Upper lobe of right lung (tissue), 1 donor: ENCODE measurements at regions not wholly inside any gene's neighbourhood (a gene's known extent, or its start where the extent isn't known, plus 50 kb on each side); places are given as distances from the start of the nearest gene placed in this dataset.

Experiments
- ATAC-seq: fragments of 200-7000 bp; cut with Tn5 transposase; one replicate; pipeline ENCODE4 v1.9.1; 2020; ENCODE audit warnings: mild to moderate bottlenecking, moderate library complexity
- DNase-seq: peaks from one replicate; pipeline ENCODE4 v3.0.0-alpha.2; 2020
- H3K27ac ChIP-seq: fragments of 200-600 bp; one replicate; pipeline ENCODE4 v1.8.0; 2022
- H3K27me3 ChIP-seq: fragments of 200-600 bp; one replicate; pipeline ENCODE4 v1.8.0; 2022; ENCODE audit warnings: mild to moderate bottlenecking
- H3K36me3 ChIP-seq: fragments of 200-600 bp; one replicate; pipeline ENCODE4 v1.8.0; 2022
- H3K4me1 ChIP-seq: fragments of 200-600 bp; one replicate; pipeline ENCODE4 v1.8.0; 2022
- H3K4me3 ChIP-seq: fragments of 200-600 bp; one replicate; pipeline ENCODE4 v1.8.0; 2022; ENCODE audit warnings: mild to moderate bottlenecking
- H3K9me3 ChIP-seq: fragments of 200-600 bp; one replicate; pipeline ENCODE4 v1.8.0; 2022
- intact Hi-C: fragments of 100-400 bp; cut with DNase I; formaldehyde crosslinking; loops from one replicate; pipeline ENCODE4 v1.11.0; 2022
- TF ChIP-seq, protein P1 (sequence below): fragments of 200-600 bp; IDR thresholded peaks from one replicate; pipeline ENCODE4 v1.8.0; 2022; ENCODE audit warnings: antibody characterized with exemption
- donor health status: DM: no; HTN: yes; CAD: no; lungs with severe emphysema.

DNA sequence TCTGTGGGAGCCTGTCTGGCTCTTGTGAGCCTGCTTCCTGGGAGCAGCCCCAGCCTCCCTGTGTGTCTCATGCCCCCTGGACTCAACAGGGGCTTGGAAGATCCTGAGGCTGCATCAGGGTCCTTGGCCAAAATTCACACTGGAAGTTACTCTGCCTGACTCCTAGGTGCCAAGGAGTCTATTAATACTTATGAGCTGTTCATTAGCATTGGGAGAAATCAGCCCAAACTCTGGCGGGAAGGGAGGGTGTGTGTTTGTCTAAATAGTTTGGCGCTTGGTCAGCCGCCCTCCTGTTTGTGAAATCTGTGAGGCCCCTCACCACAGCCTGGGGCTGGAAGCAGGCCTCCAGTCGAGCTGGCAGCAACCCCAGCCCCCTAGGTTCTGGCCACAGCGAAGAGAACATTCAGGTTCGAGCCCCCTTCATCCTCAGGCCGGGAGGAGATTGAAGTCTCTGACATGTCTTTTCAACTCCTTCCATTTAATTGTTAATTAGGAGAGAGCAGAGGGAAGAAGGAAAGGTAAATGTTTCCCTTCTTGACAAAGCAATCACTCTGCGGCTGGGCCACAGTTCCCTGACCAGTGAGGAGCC lies 82.1 kb upstream of the F3 start:
- TF ChIP-seq, protein P1, sequence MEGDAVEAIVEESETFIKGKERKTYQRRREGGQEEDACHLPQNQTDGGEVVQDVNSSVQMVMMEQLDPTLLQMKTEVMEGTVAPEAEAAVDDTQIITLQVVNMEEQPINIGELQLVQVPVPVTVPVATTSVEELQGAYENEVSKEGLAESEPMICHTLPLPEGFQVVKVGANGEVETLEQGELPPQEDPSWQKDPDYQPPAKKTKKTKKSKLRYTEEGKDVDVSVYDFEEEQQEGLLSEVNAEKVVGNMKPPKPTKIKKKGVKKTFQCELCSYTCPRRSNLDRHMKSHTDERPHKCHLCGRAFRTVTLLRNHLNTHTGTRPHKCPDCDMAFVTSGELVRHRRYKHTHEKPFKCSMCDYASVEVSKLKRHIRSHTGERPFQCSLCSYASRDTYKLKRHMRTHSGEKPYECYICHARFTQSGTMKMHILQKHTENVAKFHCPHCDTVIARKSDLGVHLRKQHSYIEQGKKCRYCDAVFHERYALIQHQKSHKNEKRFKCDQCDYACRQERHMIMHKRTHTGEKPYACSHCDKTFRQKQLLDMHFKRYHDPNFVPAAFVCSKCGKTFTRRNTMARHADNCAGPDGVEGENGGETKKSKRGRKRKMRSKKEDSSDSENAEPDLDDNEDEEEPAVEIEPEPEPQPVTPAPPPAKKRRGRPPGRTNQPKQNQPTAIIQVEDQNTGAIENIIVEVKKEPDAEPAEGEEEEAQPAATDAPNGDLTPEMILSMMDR, result no peak
- Histone ChIP-seq H3K4me1 (peaks cover 11% of the 10 kb centered on the region), H3K27me3 (no peaks in the 10 kb centered on the region), H3K36me3 (no peaks in the 10 kb centered on the region), H3K4me3 (no peak overlapping the region), H3K27ac (no peak overlapping the region), H3K9me3 (no peaks in the 10 kb centered on the region)
- intact Hi-C loops, result no loop called here
- no peak for DNase-seq
- peak; percentile 14 for ATAC-seq

DNA sequence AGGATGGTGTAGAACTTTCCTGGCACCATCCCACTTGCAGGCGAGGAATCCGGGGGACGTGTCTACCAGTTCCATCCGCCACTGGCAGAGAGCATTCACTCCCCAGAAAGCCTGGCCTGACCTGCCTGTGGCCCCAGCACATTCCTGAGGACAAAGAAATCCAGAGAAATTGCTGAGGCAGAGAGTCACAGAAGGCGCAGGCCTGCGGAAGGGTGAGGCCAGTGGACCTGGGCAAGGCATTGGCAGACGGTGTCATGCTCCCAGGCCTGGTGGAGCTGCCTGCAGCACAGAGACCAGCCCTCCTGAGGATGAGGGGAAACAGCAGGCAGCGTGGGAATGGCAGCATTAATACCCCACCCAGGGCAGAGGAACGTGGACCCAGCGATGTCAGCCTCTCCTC lies 81.2 kb upstream of the F3 start:
- no peak for DNase-seq
- peak; percentile 57 for ATAC-seq
- TF ChIP-seq, protein P1, result no peak
- Histone ChIP-seq H3K27ac (no peak overlapping the region), H3K36me3 (no peaks in the 10 kb centered on the region), H3K9me3 (no peaks in the 10 kb centered on the region), H3K4me1 (peaks cover 11% of the 10 kb centered on the region), H3K27me3 (no peaks in the 10 kb centered on the region), H3K4me3 (no peak overlapping the region)
- intact Hi-C loops, result no loop called here

DNA sequence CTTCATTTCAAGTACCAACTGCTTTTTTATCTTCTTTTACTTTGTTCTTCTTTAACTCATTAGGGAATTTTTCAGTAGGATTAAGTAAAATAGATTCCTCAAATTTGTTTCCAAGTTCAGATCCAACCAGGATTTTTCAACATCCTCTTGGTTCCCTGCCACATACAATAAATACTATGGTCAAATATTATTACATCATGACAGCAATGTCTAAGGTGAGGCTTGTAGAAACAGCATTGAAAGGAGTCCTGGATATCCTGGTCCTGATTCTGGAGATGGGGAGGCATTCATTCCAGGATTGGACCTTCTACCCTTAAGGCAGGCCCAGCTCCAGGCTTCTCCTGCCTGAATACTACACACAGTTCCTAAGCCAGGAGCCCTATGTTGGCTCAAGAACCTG lies 80.2 kb upstream of the F3 start:
- ATAC-seq, result no peak
- TF ChIP-seq, protein P1, result no peak
- Histone ChIP-seq H3K36me3 (no peaks in the 10 kb centered on the region), H3K27ac (no peak overlapping the region), H3K9me3 (no peaks in the 10 kb centered on the region), H3K4me3 (no peak overlapping the region), H3K4me1 (peaks cover 11% of the 10 kb centered on the region), H3K27me3 (no peaks in the 10 kb centered on the region)
- intact Hi-C loops, result no loop called here
- DNase-seq, result no peak

DNA sequence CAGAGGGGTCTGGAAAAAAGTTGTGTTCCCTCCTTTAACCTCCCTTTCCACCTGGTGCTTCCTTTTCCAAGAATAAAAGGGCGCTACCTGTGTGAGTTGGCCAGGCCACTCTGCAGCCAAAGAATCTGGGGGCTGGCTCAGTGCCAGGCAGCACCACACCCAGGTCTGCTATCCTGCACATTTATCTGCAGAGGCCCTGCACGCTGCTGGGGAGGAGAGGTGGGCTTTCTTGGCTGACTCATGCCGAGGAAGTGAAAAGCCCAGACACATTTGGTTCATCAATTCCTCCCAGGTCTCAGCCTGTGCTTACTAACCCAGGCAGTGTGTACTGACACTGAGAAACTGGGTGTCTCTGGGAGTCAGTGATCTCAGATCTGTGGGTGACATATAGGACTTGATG lies 79.8 kb upstream of the F3 start:
- H3K27me3 ChIP-seq, result no peaks in the 10 kb centered on the region
- TF ChIP-seq, protein P1, result no peak
- H3K27ac ChIP-seq, result no peak overlapping the region
- H3K36me3 ChIP-seq, result no peaks in the 10 kb centered on the region
- intact Hi-C loops, result no loop called here
- peak; percentile 70 for DNase-seq
- peaks cover 11% of the 10 kb centered on the region for H3K4me1 ChIP-seq
- no peaks in the 10 kb centered on the region for H3K9me3 ChIP-seq
- H3K4me3 ChIP-seq, result no peak overlapping the region
- peak; percentile 32 for ATAC-seq

DNA sequence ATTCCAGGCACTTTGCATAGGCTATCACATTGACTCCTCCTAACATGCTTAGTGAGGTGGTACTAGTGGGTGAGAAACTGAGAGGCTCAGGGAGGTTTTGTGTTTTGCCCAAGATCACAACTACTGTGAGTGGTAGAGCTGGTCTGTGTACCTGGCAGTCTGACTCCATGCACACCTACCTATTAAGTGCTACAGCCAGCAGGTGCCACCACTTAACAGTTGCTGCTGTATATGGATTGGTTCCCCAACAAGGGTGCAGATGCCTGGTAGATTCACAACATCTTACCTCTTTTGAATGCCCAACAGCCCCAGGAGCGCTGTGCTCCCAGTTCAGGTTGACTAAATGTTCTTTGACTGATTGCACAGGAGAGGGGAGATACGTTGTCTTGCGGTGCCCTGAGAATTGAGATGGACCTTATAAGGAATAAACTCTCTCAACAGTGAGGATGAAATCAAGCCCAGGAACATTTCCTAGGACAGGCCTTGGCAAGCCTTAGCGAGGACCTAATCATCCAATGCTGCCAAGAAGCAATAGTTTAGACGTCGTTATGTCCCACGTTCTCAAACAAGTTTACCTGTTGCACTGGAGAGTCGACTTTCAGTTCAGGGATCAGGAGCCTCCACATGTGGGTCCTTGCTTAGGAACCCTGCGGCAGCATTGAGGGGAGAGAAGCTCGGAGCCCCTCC lies 78.9 kb upstream of the F3 start:
- no peaks in the 10 kb centered on the region for H3K27me3 ChIP-seq
- no peak for DNase-seq
- H3K36me3 ChIP-seq, result no peaks in the 10 kb centered on the region
- no peak overlapping the region for H3K4me3 ChIP-seq
- H3K27ac ChIP-seq, result no peak overlapping the region
- intact Hi-C loops, result no loop called here
- ATAC-seq, result peak; percentile 12
- H3K9me3 ChIP-seq, result no peaks in the 10 kb centered on the region
- TF ChIP-seq, protein P1, result no peak
- H3K4me1 ChIP-seq, result peaks cover 11% of the 10 kb centered on the region
